SW480 (cell line): ENCODE measurements at regions not wholly inside any gene's neighbourhood (a gene's known extent, or its start where the extent isn't known, plus 50 kb on each side); places are given as distances from the start of the nearest gene placed in this dataset.
"Not testable (repeated sequence)": the region's sequence is repeated elsewhere in the genome, so short reads cannot be mapped to it uniquely, and the experiment has no call there.

Experiments used
- DNase-seq: peaks from one replicate; pipeline ENCODE4 v3.0.0-alpha.2; 2016; ENCODE audit warnings: low spot score

- no peak for DNase-seq
Observed at GRCh38 chr22:33221568-33221967, 163.4 kb upstream of the SYN3 start.

GRCh38 chr22:33220476-33221080, 162.4 kb upstream of the SYN3 start:
- DNase-seq = no peak

- no peak for DNase-seq
Observed at GRCh38 chr22:33219648-33220384, 161.6 kb upstream of the SYN3 start.

- no peak for DNase-seq
Observed at GRCh38 chr22:33213383-33214075, 155.3 kb upstream of the SYN3 start.

- peak; percentile 54 for DNase-seq
Observed at GRCh38 chr22:33209930-33210784, 152.0 kb upstream of the SYN3 start.

GRCh38 chr22:33204408-33204807, 146.2 kb upstream of the SYN3 start:
- no peak for DNase-seq

GRCh38 chr22:33202455-33202854, 144.3 kb upstream of the SYN3 start:
- no peak for DNase-seq

- no peak for DNase-seq
Observed at GRCh38 chr22:33194529-33195077, 136.4 kb upstream of the SYN3 start.

GRCh38 chr22:33192156-33192555, 134.0 kb upstream of the SYN3 start:
- no peak for DNase-seq

- peak; percentile 15 for DNase-seq
Observed at GRCh38 chr22:33188326-33188725, 130.1 kb upstream of the SYN3 start.

- no peak for DNase-seq
Observed at GRCh38 chr22:33186816-33187215, 128.6 kb upstream of the SYN3 start.

GRCh38 chr22:33180356-33180755, 122.2 kb upstream of the SYN3 start:
- DNase-seq = no peak

- no peak for DNase-seq
Observed at GRCh38 chr22:33167998-33168790, 110.0 kb upstream of the SYN3 start.

- DNase-seq = peak; percentile 10
Observed at GRCh38 chr22:33166206-33166605, 108.0 kb upstream of the SYN3 start.

GRCh38 chr22:33163815-33164214, 105.6 kb upstream of the SYN3 start:
- DNase-seq = no peak

GRCh38 chr22:33162196-33162595, 104.0 kb upstream of the SYN3 start:
- no peak for DNase-seq

- DNase-seq = no peak
Observed at GRCh38 chr22:33160525-33160924, 102.3 kb upstream of the SYN3 start.

- not testable (repeated sequence) for DNase-seq
Observed at GRCh38 chr22:33154967-33155366, 96.8 kb upstream of the SYN3 start.

- DNase-seq = no peak
Observed at GRCh38 chr22:33149611-33150010, 91.4 kb upstream of the SYN3 start.

GRCh38 chr22:33144721-33145120, 86.5 kb upstream of the SYN3 start:
- no peak for DNase-seq
